OCI-LY1 (cell line): ENCODE measurements at regions not wholly inside any gene's neighbourhood (a gene's known extent, or its start where the extent isn't known, plus 50 kb on each side); places are given as distances from the start of the nearest gene placed in this dataset.

Source experiments
- EZH2 ChIP-seq: fragments of 200-600 bp; sonication (generic), shearing (Covaris generic); IDR thresholded peaks from 2 replicates; pipeline ENCODE4 v1.8.0; 2017; ENCODE audit warnings: borderline replicate concordance, mixed run types, mild to moderate bottlenecking, antibody characterized with exemption, low read length, moderate library complexity, mixed read lengths
- TF ChIP-seq, protein P1 (sequence below): fragments of 200-600 bp; sonication (generic), shearing (Covaris generic); IDR thresholded peaks from 2 replicates; pipeline ENCODE4 v1.5.1; 2017; ENCODE audit warnings: mild to moderate bottlenecking, antibody characterized with exemption, low read length, moderate library complexity, mixed read lengths

DNA sequence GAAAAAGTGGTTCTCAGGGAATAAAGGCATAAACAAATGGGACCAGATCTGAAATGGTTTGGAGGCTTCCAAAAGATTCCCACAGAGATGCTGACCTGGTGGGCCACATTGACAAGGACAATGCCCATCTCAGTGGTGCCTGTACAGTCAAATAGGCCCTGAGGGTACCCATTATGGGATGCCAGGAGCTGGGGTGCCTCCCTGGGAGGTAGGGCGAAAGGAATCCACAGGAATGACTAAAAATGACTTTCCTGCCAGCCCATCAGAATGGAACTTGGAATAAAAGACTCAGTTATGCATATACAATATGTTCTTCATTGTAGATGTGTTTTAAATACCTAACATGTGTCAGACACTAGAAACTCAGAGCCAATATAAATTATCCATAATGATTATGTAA, 248.5 kb downstream of the RNF144A start:
- TF ChIP-seq, protein P1, sequence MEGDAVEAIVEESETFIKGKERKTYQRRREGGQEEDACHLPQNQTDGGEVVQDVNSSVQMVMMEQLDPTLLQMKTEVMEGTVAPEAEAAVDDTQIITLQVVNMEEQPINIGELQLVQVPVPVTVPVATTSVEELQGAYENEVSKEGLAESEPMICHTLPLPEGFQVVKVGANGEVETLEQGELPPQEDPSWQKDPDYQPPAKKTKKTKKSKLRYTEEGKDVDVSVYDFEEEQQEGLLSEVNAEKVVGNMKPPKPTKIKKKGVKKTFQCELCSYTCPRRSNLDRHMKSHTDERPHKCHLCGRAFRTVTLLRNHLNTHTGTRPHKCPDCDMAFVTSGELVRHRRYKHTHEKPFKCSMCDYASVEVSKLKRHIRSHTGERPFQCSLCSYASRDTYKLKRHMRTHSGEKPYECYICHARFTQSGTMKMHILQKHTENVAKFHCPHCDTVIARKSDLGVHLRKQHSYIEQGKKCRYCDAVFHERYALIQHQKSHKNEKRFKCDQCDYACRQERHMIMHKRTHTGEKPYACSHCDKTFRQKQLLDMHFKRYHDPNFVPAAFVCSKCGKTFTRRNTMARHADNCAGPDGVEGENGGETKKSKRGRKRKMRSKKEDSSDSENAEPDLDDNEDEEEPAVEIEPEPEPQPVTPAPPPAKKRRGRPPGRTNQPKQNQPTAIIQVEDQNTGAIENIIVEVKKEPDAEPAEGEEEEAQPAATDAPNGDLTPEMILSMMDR = no peak
- no peak for TF ChIP-seq EZH2
